H1 (cell line): ENCODE measurements at regions not wholly inside any gene's neighbourhood (a gene's known extent, or its start where the extent isn't known, plus 50 kb on each side); places are given as distances from the start of the nearest gene placed in this dataset.

ENCODE experiments used
- CBX8 ChIP-seq: fragments of 300-800, 300-1000 bp; sonication (generic); IDR thresholded peaks from 2 replicates; pipeline ENCODE4 v1.7.1; 2016; ENCODE audit warnings: low read depth, low read length, borderline replicate concordance
- CEBPB ChIP-seq: IDR thresholded peaks from 2 replicates; pipeline ENCODE4 v1.6.1; 2012; ENCODE audit warnings: low read depth, low read length
- CTCF ChIP-seq, 3 experiments: IDR thresholded peaks; 1 replicate in 2 of 3; 2 replicates in 1 of 3; pipeline versions ENCODE4 v1.5.1 to v1.6.1; 2011; ENCODE audit warnings: low read length in 3 of 3, mild to moderate bottlenecking in 3 of 3, inconsistent platforms in 2 of 3, low read depth in 1 of 3, moderate library complexity in 1 of 3; ENCODE audit not compliant: insufficient read depth in 1 of 3; ENCODE audit errors: control extremely low read depth in 1 of 3
- EP300 ChIP-seq, 2 experiments: IDR thresholded peaks; 1 replicate in 1 of 2; 2 replicates in 1 of 2; pipeline ENCODE4 v1.6.1; 2011 to 2012; ENCODE audit warnings: low read depth in 2 of 2, low read length in 2 of 2, mild to moderate bottlenecking in 2 of 2, borderline replicate concordance in 1 of 2, inconsistent platforms in 1 of 2, moderate library complexity in 1 of 2
- EZH2 ChIP-seq: fragments of 200-600 bp; sonication (generic); IDR thresholded peaks from 2 replicates; pipeline ENCODE4 v1.7.1; 2012; ENCODE audit warnings: low read depth, mild to moderate bottlenecking, moderate library complexity, low read length, inconsistent platforms; ENCODE audit not compliant: severe bottlenecking
- GABPA ChIP-seq: IDR thresholded peaks from 2 replicates; pipeline ENCODE4 v1.6.1; 2011; ENCODE audit warnings: mild to moderate bottlenecking, low read length, moderate library complexity, borderline replicate concordance; ENCODE audit not compliant: insufficient read depth
- GTF2F1 ChIP-seq: IDR thresholded peaks from 2 replicates; pipeline ENCODE4 v1.6.1; 2012; ENCODE audit warnings: low read depth, low read length, improper control_type of control experiment, borderline replicate concordance
- POLR2AphosphoS5 ChIP-seq: IDR thresholded peaks from 2 replicates; pipeline ENCODE4 v1.6.1; 2011; ENCODE audit warnings: low read depth, low read length
- SIRT6 ChIP-seq: IDR thresholded peaks from one replicate; pipeline ENCODE4 v1.7.1; 2012; ENCODE audit warnings: low read length, inconsistent platforms
- SUZ12 ChIP-seq: fragments of 200-600 bp; sonication (generic); IDR thresholded peaks from 2 replicates; pipeline ENCODE4 v1.6.1; 2012; ENCODE audit warnings: mild to moderate bottlenecking, inconsistent platforms, low read length, moderate library complexity, mixed read lengths
- TAF1 ChIP-seq: IDR thresholded peaks from 2 replicates; pipeline ENCODE4 v1.6.1; 2011; ENCODE audit warnings: mild to moderate bottlenecking, low read depth, low read length
- YY1 ChIP-seq: IDR thresholded peaks from 2 replicates; pipeline ENCODE4 v1.6.1; 2011; ENCODE audit warnings: low read depth, mild to moderate bottlenecking, low read length

GRCh38 chr3:13266005-13266404 lies 154.1 kb downstream of the NUP210 start:
- TF ChIP-seq TAF1 (no peak), CTCF (IDR thresholded peaks at IDR 0.05; ENCODE audit: control extremely low read depth in 1 of 3, insufficient read depth in 1 of 3, low read depth in 1 of 3, low read length in 3 of 3) (no peak), SIRT6 (no peak), EP300 (IDR thresholded peaks at IDR 0.05; ENCODE audit: borderline replicate concordance in 1 of 2, low read depth in 2 of 2, low read length in 2 of 2) (no peak), YY1 (no peak), EZH2 (no peak), GTF2F1 (no peak), GABPA (no peak), POLR2AphosphoS5 (no peak), CEBPB (no peak), CBX8 (no peak), SUZ12 (no peak)
